ENCODE measurements at regions not wholly inside any gene's neighbourhood (a gene's known extent, or its start where the extent isn't known, plus 50 kb on each side); places are given as distances from the start of the nearest gene placed in this dataset.
"Not testable (repeated sequence)": the region's sequence is repeated elsewhere in the genome, so short reads cannot be mapped to it uniquely, and the experiment has no call there.

DNA sequence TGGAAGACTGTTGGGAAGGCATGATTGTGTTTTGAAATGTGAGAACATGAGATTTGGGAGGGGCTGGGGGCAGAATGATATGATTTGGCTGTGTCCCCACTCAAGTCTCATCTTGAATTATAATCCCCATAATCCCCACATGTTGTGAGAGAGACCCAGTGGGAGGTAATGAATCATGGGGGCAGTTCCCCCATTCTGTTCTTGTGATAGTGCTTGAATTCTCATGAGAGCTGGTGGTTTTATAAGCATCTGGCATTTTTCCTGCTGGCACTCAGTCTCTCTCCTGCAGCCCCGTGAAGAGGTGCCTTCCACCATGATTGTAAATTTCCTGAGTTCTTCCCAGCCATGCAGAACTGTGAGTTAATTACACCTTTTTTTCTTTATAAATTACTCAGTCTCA is 430.5 kb downstream of the OTOL1 start:
- Histone ChIP-seq H3K27ac (ENCODE audit: low read depth in 1 of 2, low read length in 1 of 2) (no peak overlapping the region), H3K4me3 (ENCODE audit: low read length in 2 of 2) (no peak overlapping the region), H3K4me1 (ENCODE audit: control insufficient read depth in 2 of 2, insufficient read depth in 2 of 2, low read length in 2 of 2) (no peaks in the 10 kb centered on the region), H3K36me3 (ENCODE audit: control insufficient read depth in 2 of 2, insufficient read depth in 2 of 2, low read length in 1 of 2) (no peaks in the 10 kb centered on the region), H3K9me3 (ENCODE audit: control insufficient read depth in 2 of 2, insufficient read depth in 1 of 2, low read length in 1 of 2) (peaks cover 0 to 6% of the 10 kb centered on the region in 2 donors), H3K27me3 (ENCODE audit: control insufficient read depth in 2 of 2, insufficient read depth in 1 of 2, low read length in 1 of 2) (no peaks in the 10 kb centered on the region)
- WGBS, result 93% methylated on average over 1 of the region's 1 CpG
- DNase-seq (ENCODE audit: low read depth in 6 of 9, low spot score in 9 of 9), result no peak

DNA sequence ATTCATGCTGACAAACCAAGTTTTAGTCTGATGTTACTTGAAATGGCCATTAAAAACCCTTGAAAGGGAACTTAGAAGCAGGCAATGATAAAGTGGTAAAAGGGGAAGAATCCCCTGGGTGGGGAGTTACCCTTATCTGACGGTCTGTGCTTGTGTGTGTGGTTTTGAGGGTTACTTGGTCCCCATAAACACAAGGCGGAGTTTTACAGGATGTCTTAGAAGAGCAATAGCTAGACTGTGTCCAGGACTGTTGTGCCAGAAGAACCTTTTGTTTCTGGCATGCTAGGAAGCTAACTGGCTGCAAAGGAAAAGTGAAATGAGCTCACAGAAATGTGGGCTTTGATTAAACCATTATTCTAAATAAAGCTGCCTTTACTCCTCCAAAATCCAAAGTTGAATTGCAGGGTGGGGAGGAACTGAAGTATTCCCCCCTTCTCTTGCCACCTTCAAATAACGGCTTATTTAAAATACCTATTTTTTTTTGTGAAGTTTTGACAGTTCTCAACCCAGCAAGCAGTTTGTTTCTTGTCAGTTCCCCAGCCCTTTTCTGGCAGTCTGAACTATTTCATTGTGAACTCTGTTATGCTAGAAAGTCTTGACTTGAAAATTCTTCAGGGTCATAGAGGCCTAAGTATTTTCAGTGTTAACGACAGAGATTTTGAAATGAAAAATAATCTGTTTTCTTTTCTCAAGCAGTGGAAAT is 443.5 kb downstream of the OTOL1 start:
- Histone ChIP-seq H3K36me3 (ENCODE audit: control insufficient read depth in 2 of 2, insufficient read depth in 2 of 2, low read length in 1 of 2) (no peaks in the 10 kb centered on the region), H3K27ac (ENCODE audit: low read depth in 1 of 2, low read length in 1 of 2) (no peak overlapping the region), H3K27me3 (ENCODE audit: control insufficient read depth in 2 of 2, insufficient read depth in 1 of 2, low read length in 1 of 2) (no peaks in the 10 kb centered on the region), H3K4me3 (ENCODE audit: low read length in 2 of 2) (no peak overlapping the region), H3K4me1 (ENCODE audit: control insufficient read depth in 2 of 2, insufficient read depth in 2 of 2, low read length in 2 of 2) (no peaks in the 10 kb centered on the region), H3K9me3 (ENCODE audit: control insufficient read depth in 2 of 2, insufficient read depth in 1 of 2, low read length in 1 of 2) (no peaks in the 10 kb centered on the region)
- DNase-seq (ENCODE audit: low read depth in 6 of 9, low spot score in 9 of 9), result no peak
- WGBS, result 32% methylated on average over 4 of the region's 4 CpGs

DNA sequence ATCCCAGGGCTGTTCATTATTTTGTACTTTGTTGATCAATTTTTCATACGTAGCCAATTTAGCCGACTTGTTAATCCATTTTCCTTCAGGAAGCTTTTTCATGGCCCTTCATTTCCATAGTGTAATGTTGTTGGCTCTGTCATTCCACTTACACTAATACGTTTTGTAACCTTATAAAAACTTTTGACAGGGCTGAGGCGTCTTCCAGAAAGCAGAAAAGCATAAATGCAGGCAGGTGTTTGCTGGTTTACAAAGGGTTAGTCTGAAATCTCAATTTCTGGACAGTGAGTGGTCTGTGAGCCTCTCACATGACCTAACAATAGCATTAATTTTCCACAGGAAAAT is 444.0 kb downstream of the OTOL1 start:
- H3K9me3 ChIP-seq (ENCODE audit: control insufficient read depth in 2 of 2, insufficient read depth in 1 of 2, low read length in 1 of 2), result no peaks in the 10 kb centered on the region
- H3K27me3 ChIP-seq (ENCODE audit: control insufficient read depth in 2 of 2, insufficient read depth in 1 of 2, low read length in 1 of 2), result no peaks in the 10 kb centered on the region
- H3K27ac ChIP-seq (ENCODE audit: low read depth in 1 of 2, low read length in 1 of 2), result no peak overlapping the region
- no peaks in the 10 kb centered on the region for H3K36me3 ChIP-seq (ENCODE audit: control insufficient read depth in 2 of 2, insufficient read depth in 2 of 2, low read length in 1 of 2)
- DNase-seq (ENCODE audit: low read depth in 6 of 9, low spot score in 9 of 9), result no peak
- no peak overlapping the region for H3K4me3 ChIP-seq (ENCODE audit: low read length in 2 of 2)
- 88% methylated on average over 4 of the region's 4 CpGs for WGBS
- no peaks in the 10 kb centered on the region for H3K4me1 ChIP-seq (ENCODE audit: control insufficient read depth in 2 of 2, insufficient read depth in 2 of 2, low read length in 2 of 2)

DNA sequence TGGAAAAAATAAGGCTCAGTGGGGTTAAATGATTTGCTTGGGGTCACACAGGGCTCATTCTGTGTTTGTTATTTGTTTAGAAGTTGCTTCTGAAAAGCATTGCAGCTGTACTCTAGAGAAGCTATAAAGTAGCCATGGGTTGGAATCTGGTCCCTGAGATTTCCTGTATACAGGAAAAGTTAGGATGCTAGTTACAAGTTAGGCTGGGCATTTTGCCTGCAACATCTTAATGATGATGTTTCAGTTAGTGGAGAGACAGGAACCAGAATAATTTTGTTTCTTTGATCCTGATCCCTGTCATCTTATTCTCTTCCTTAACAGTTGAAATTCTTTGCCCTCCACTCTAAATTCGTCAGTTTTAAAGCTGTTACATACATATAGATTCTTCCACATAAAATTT is 445.3 kb downstream of the OTOL1 start:
- Histone ChIP-seq H3K27ac (ENCODE audit: low read depth in 1 of 2, low read length in 1 of 2) (no peak overlapping the region), H3K27me3 (ENCODE audit: control insufficient read depth in 2 of 2, insufficient read depth in 1 of 2, low read length in 1 of 2) (no peaks in the 10 kb centered on the region), H3K9me3 (ENCODE audit: control insufficient read depth in 2 of 2, insufficient read depth in 1 of 2, low read length in 1 of 2) (no peaks in the 10 kb centered on the region), H3K4me3 (ENCODE audit: low read length in 2 of 2) (no peak overlapping the region), H3K36me3 (ENCODE audit: control insufficient read depth in 2 of 2, insufficient read depth in 2 of 2, low read length in 1 of 2) (no peaks in the 10 kb centered on the region), H3K4me1 (ENCODE audit: control insufficient read depth in 2 of 2, insufficient read depth in 2 of 2, low read length in 2 of 2) (no peaks in the 10 kb centered on the region)
- WGBS, result 86% methylated on average over 1 of the region's 1 CpG
- no peak for DNase-seq (ENCODE audit: low read depth in 6 of 9, low spot score in 9 of 9)

DNA sequence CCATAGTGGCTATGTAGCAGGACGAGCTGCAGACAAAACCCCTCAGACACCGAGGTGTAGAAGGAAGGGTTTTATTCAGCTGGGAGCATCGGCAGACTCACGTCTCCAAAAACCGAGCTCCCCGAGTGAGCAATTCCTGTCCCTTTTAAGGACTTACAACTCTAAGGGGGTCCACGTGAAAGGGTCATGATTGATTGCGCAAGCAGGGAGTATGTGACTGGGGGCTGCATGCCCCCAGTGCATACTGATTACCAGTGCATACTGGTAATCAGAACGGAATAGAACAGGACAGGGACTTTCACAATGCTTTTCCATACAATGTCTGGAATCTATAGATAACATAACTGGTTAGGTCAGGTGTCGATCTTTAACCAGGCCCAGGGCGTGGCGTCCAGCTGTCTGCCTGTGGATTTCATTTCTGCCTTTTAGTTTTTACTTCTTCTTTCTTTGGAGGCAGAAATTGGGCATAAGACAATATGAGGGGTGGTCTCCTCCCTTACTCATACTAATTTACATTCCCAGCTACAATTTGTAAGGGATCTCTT is 447.3 kb downstream of the OTOL1 start:
- H3K4me3 ChIP-seq (ENCODE audit: low read length in 2 of 2); DNase-seq (ENCODE audit: low read depth in 6 of 9, low spot score in 9 of 9); H3K36me3 ChIP-seq (ENCODE audit: control insufficient read depth in 2 of 2, insufficient read depth in 2 of 2, low read length in 1 of 2); H3K4me1 ChIP-seq (ENCODE audit: control insufficient read depth in 2 of 2, insufficient read depth in 2 of 2, low read length in 2 of 2); H3K9me3 ChIP-seq (ENCODE audit: control insufficient read depth in 2 of 2, insufficient read depth in 1 of 2, low read length in 1 of 2); H3K27ac ChIP-seq (ENCODE audit: low read depth in 1 of 2, low read length in 1 of 2); H3K27me3 ChIP-seq (ENCODE audit: control insufficient read depth in 2 of 2, insufficient read depth in 1 of 2, low read length in 1 of 2): not testable (repeated sequence)
- WGBS, result 97% methylated on average over 12 of the region's 12 CpGs

DNA sequence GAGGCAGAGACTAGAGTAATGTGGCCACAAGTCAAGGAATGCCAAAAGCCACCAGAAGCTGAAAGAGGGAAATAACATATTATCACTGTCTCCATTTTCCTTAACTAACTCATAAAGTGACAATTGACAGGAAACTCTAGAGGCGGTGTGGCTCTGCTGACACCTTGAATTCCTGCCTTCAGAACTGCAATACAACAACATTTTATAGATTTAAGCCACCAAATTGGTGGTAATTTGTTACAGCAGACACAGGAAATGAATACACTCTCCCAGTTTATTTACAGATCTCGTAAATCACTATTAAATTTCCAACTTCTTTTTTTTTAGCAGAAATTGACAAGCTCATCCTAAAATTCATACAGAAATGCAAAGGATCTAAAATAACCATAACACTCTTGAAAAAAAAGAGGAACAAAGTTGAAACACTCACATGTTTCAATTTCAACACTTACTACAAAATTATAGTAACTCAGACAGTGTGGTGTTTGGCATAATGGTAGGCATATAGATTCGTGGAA is 449.9 kb downstream of the OTOL1 start:
- no peaks in the 10 kb centered on the region for H3K4me1 ChIP-seq (ENCODE audit: control insufficient read depth in 2 of 2, insufficient read depth in 2 of 2, low read length in 2 of 2)
- DNase-seq (ENCODE audit: low read depth in 6 of 9, low spot score in 9 of 9), result no peak
- no peak overlapping the region for H3K4me3 ChIP-seq (ENCODE audit: low read length in 2 of 2)
- 65% methylated on average over 3 of the region's 3 CpGs for WGBS
- no peak overlapping the region for H3K27ac ChIP-seq (ENCODE audit: low read depth in 1 of 2, low read length in 1 of 2)
- H3K36me3 ChIP-seq (ENCODE audit: control insufficient read depth in 2 of 2, insufficient read depth in 2 of 2, low read length in 1 of 2), result no peaks in the 10 kb centered on the region
- no peaks in the 10 kb centered on the region for H3K27me3 ChIP-seq (ENCODE audit: control insufficient read depth in 2 of 2, insufficient read depth in 1 of 2, low read length in 1 of 2)
- no peaks in the 10 kb centered on the region for H3K9me3 ChIP-seq (ENCODE audit: control insufficient read depth in 2 of 2, insufficient read depth in 1 of 2, low read length in 1 of 2)

DNA sequence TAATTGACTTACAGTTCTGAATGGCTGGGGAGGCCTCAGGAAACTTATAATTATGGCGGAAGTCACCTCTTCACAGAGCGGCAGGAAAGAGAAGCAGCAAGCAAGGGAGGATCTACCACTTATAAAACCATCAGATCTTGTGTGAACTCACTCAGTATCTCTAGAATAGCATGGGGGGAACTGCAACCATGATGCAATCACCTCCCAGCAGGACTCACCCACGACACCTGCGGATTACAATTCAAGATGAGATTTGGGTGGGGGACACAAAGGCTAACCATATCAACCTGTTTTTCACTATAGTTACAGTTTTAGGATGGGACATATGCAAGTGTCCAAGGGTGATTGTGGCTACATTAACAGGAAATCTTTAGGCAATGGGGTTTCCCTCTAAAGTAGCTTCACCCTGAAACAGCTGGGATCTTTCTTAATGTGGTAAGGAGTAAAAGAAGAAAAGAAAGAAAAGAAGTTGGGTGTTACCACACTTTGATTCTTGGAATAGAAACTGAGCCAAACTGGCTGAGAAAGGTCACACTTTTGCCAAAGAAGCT is 453.8 kb downstream of the OTOL1 start:
- Histone ChIP-seq H3K27ac (ENCODE audit: low read depth in 1 of 2, low read length in 1 of 2) (no peak overlapping the region), H3K36me3 (ENCODE audit: control insufficient read depth in 2 of 2, insufficient read depth in 2 of 2, low read length in 1 of 2) (no peaks in the 10 kb centered on the region), H3K9me3 (ENCODE audit: control insufficient read depth in 2 of 2, insufficient read depth in 1 of 2, low read length in 1 of 2) (no peaks in the 10 kb centered on the region), H3K4me3 (ENCODE audit: low read length in 2 of 2) (no peak overlapping the region), H3K4me1 (ENCODE audit: control insufficient read depth in 2 of 2, insufficient read depth in 2 of 2, low read length in 2 of 2) (no peaks in the 10 kb centered on the region), H3K27me3 (ENCODE audit: control insufficient read depth in 2 of 2, insufficient read depth in 1 of 2, low read length in 1 of 2) (no peaks in the 10 kb centered on the region)
- DNase-seq (ENCODE audit: low read depth in 6 of 9, low spot score in 9 of 9), result no peak
- 92% methylated on average over 4 of the region's 4 CpGs for WGBS

DNA sequence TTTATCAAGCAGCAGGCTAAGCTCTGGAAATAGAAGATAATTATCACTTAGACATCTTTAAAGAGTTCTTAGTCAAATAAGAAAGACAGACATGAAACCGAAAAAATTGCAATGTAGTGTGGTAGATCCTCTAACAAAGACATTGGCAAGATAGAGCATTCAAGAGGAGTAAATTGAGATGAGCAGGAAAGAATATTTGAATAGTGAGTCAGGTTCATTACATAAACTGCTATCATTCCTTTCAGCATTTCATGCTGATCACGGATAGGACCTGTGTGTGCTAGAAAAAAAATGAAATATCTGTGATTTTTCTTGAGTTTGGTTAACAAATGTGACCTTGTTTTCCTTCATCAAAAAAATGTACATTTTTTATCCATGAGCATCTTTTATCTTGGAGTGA is 460.9 kb downstream of the OTOL1 start:
- DNase-seq (ENCODE audit: low read depth in 6 of 9, low spot score in 9 of 9), result no peak
- Histone ChIP-seq H3K27me3 (ENCODE audit: control insufficient read depth in 2 of 2, insufficient read depth in 1 of 2, low read length in 1 of 2) (no peaks in the 10 kb centered on the region), H3K27ac (ENCODE audit: low read depth in 1 of 2, low read length in 1 of 2) (no peak overlapping the region), H3K4me1 (ENCODE audit: control insufficient read depth in 2 of 2, insufficient read depth in 2 of 2, low read length in 2 of 2) (no peaks in the 10 kb centered on the region), H3K36me3 (ENCODE audit: control insufficient read depth in 2 of 2, insufficient read depth in 2 of 2, low read length in 1 of 2) (no peaks in the 10 kb centered on the region), H3K4me3 (ENCODE audit: low read length in 2 of 2) (no peak overlapping the region), H3K9me3 (ENCODE audit: control insufficient read depth in 2 of 2, insufficient read depth in 1 of 2, low read length in 1 of 2) (no peaks in the 10 kb centered on the region)
- 91% methylated on average over 2 of the region's 2 CpGs for WGBS

DNA sequence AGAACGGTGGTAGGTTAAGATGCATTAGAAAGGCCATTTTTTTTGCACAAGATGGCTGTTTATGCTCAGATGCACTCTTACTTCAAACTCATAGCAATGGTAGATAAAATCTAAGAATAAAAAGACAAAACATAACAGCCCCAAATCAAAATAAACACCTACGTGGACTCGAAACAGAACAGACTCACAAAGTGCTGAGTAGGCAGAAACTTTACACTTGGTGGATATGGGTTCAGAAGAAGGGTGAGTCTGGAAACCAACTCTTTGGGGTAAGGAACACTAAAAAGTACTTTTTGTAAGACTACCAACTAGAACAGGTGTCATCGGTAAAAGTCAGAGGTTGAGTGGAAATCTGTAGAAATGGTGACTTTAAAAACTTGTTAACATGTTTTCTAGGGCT is 468.2 kb downstream of the OTOL1 start:
- WGBS, result 96% methylated on average over 4 of the region's 4 CpGs
- H3K9me3 ChIP-seq (ENCODE audit: control insufficient read depth in 2 of 2, insufficient read depth in 1 of 2, low read length in 1 of 2), result no peaks in the 10 kb centered on the region
- no peak overlapping the region for H3K27ac ChIP-seq (ENCODE audit: low read depth in 1 of 2, low read length in 1 of 2)
- no peaks in the 10 kb centered on the region for H3K4me1 ChIP-seq (ENCODE audit: control insufficient read depth in 2 of 2, insufficient read depth in 2 of 2, low read length in 2 of 2)
- DNase-seq (ENCODE audit: low read depth in 6 of 9, low spot score in 9 of 9), result no peak
- no peak overlapping the region for H3K4me3 ChIP-seq (ENCODE audit: low read length in 2 of 2)
- H3K27me3 ChIP-seq (ENCODE audit: control insufficient read depth in 2 of 2, insufficient read depth in 1 of 2, low read length in 1 of 2), result no peaks in the 10 kb centered on the region
- no peaks in the 10 kb centered on the region for H3K36me3 ChIP-seq (ENCODE audit: control insufficient read depth in 2 of 2, insufficient read depth in 2 of 2, low read length in 1 of 2)
